ENCODE measurements at regions not wholly inside any gene's neighbourhood (a gene's known extent, or its start where the extent isn't known, plus 50 kb on each side); places are given as distances from the start of the nearest gene placed in this dataset.

- 100% methylated on average over 1 of the region's 1 CpG for WGBS
- Histone ChIP-seq H3K4me3 (no peak overlapping the region), H3K36me3 (no peaks in the 10 kb centered on the region), H3K9me3 (no peaks in the 10 kb centered on the region), H3K27ac (no peak overlapping the region), H3K4me1 (replicated peaks) (no peaks in the 10 kb centered on the region), H3K27me3 (replicated peaks; ENCODE audit: insufficient read depth) (no peaks in the 10 kb centered on the region)
- no peak for DNase-seq (ENCODE audit: low spot score)
- TF ChIP-seq POLR2AphosphoS5 (IDR thresholded peaks at IDR 0.05) (no peak), POLR2A (IDR thresholded peaks at IDR 0.05) (no peak), CTCF (IDR thresholded peaks at IDR 0.05) (no peak)
- intact Hi-C loops (cut with DNase I) = no loop called here
These were observed 64.5 kb upstream of the COP1 start for GRCh38 chr1:176271572-176271971.

Data from prostate gland (tissue), 2 donors.